WERI-Rb-1 (cell line): ENCODE measurements at regions not wholly inside any gene's neighbourhood (a gene's known extent, or its start where the extent isn't known, plus 50 kb on each side); places are given as distances from the start of the nearest gene placed in this dataset.

Experiments
- DNase-seq: peaks from one replicate; pipeline ENCODE4 v3.0.0-alpha.2; 2020
- H3K27ac ChIP-seq: fragments of 250-450 bp; sonication (Bioruptor Pico); 2 replicates; pipeline ENCODE4 v1.5.1; 2020; ENCODE audit warnings: mild to moderate bottlenecking, moderate library complexity
- H3K27me3 ChIP-seq: fragments of 250-450 bp; sonication (Bioruptor Pico); 2 replicates; pipeline ENCODE4 v1.5.1; 2021; ENCODE audit warnings: mild to moderate bottlenecking, low read depth, moderate library complexity; ENCODE audit not compliant: insufficient read depth, severe bottlenecking
- H3K36me3 ChIP-seq: fragments of 250-450 bp; sonication (Bioruptor Pico); 2 replicates; pipeline ENCODE4 v1.5.1; 2020; ENCODE audit warnings: mild to moderate bottlenecking, moderate library complexity
- H3K4me3 ChIP-seq: 2 replicates; pipeline ENCODE4 v1.5.1; 2011; ENCODE audit warnings: low read depth, mild to moderate bottlenecking, control low read depth, low read length
- H3K9me3 ChIP-seq: fragments of 250-450 bp; sonication (Bioruptor Pico); 2 replicates; pipeline ENCODE4 v1.5.1; 2021; ENCODE audit warnings: mild to moderate bottlenecking, moderate library complexity; ENCODE audit not compliant: severe bottlenecking
- TF ChIP-seq, protein P1 (sequence below): IDR thresholded peaks from 2 replicates; pipeline ENCODE4 v1.5.1; 2011; ENCODE audit warnings: low read depth, mild to moderate bottlenecking, control low read depth, inconsistent platforms, low read length

DNA sequence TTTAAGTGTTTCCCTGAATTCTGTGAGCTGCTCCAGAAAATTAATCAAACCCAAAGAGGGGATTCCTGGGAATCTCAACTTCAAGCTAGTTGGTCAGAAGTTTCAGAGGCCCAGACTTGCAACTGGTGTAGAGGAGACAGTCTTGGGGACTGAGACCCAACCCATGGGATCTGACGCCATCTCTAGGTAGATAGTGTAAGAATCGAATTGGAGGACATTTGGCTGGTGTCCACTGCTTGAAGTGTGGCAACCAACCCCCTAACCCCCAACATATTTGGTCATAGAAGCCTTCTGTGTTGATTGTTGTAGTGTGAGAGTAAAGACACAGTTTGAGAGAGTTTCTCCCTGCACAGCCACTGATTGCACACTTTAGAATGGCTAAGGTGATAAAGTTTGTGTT lies 103.5 kb upstream of the CARMIL1 start:
- no peak for DNase-seq
- Histone ChIP-seq H3K27ac (no peak overlapping the region), H3K9me3 (no peaks in the 10 kb centered on the region), H3K27me3 (no peaks in the 10 kb centered on the region), H3K4me3 (no peak overlapping the region), H3K36me3 (no peaks in the 10 kb centered on the region)
- TF ChIP-seq, protein P1, sequence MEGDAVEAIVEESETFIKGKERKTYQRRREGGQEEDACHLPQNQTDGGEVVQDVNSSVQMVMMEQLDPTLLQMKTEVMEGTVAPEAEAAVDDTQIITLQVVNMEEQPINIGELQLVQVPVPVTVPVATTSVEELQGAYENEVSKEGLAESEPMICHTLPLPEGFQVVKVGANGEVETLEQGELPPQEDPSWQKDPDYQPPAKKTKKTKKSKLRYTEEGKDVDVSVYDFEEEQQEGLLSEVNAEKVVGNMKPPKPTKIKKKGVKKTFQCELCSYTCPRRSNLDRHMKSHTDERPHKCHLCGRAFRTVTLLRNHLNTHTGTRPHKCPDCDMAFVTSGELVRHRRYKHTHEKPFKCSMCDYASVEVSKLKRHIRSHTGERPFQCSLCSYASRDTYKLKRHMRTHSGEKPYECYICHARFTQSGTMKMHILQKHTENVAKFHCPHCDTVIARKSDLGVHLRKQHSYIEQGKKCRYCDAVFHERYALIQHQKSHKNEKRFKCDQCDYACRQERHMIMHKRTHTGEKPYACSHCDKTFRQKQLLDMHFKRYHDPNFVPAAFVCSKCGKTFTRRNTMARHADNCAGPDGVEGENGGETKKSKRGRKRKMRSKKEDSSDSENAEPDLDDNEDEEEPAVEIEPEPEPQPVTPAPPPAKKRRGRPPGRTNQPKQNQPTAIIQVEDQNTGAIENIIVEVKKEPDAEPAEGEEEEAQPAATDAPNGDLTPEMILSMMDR: peak; percentile 29; the same call in 1 of the 2 replicates

DNA sequence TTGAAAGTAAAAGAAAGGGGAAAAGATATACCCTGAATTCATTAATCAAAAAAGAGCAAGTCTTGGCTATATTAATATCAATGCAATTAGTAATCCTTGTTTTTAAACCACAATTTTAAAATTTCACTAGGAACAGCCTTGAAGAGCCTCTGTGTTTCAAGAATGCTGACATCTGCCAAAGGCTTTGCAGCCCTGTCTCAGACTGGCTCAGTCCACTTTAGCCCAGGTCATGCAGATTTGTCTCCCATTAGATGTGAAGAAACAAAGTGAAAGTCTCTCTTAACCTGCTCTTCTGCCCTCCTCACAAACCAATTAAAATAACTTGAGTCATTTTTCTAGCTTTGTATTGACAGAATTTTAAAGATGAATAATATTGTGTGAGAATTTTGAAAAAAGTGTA lies 102.7 kb upstream of the CARMIL1 start:
- Histone ChIP-seq H3K36me3 (no peaks in the 10 kb centered on the region), H3K4me3 (no peak overlapping the region), H3K27me3 (no peaks in the 10 kb centered on the region), H3K27ac (no peak overlapping the region), H3K9me3 (no peaks in the 10 kb centered on the region)
- TF ChIP-seq, protein P1: no peak
- DNase-seq: no peak

DNA sequence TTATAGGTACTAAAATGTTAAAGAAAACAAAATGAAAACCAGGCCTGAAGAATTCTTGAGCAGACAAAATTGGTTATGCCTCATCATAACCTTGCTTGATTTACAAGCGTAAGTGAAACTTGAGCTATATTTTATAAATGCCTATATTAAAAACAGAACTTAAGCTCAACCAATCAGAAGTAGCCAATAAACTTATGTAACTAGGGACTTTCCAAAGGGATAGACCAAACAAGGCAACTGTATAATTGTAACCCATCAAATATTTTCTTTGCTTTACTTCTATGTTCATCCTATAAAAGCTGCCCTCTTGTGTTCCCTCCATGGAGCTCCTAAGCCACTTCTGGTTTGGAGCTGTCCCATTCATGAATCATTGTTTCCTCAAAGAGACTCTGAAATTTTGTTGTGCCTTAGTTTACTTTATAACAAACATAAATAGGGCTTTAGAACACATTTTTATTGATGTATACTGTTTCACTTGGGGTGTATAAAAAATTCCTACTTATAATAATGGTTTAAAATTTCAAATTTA lies 101.6 kb upstream of the CARMIL1 start:
- H3K9me3 ChIP-seq: no peaks in the 10 kb centered on the region
- no peak overlapping the region for H3K4me3 ChIP-seq
- DNase-seq: no peak

DNA sequence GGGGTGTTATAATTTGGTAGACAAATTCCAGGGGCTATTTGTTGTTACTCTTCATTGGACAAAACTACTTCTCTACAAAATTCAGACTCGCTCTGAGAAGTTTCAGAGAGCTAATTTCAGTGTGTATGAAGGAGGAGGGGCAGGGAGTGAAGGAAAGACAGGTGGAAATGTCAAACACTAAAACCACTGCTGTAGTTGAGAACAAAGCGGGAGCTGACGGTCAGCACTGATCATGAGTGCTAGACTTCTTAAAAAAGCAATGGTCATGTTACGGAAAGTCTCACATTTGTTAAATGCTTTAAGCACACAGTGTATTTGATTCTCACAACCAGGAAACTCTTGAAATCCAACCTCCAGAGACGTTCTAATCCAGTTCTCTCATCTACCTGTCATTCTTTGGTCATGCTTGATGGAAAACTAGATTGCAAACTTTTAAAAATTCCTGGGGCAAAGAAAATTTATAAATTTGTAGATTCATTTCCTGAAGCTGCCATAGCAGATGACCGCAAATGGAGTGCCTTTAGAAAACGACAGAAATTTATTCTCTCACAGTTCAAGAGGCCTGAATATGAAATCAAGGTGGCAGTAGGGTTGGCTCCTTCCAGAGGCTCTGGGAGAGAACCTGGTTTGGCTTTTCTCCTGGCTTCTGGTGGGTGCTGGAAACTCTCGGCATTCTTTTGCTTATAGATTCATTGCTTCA lies 100.7 kb upstream of the CARMIL1 start:
- no peak for DNase-seq
- H3K27ac ChIP-seq: no peak overlapping the region

More for the DNA sequence above, 101.6 kb upstream of the CARMIL1 start:
- no peaks in the 10 kb centered on the region for H3K36me3 ChIP-seq
- no peaks in the 10 kb centered on the region for H3K27me3 ChIP-seq
- H3K27ac ChIP-seq: no peak overlapping the region
- TF ChIP-seq, protein P1: no peak

DNA sequence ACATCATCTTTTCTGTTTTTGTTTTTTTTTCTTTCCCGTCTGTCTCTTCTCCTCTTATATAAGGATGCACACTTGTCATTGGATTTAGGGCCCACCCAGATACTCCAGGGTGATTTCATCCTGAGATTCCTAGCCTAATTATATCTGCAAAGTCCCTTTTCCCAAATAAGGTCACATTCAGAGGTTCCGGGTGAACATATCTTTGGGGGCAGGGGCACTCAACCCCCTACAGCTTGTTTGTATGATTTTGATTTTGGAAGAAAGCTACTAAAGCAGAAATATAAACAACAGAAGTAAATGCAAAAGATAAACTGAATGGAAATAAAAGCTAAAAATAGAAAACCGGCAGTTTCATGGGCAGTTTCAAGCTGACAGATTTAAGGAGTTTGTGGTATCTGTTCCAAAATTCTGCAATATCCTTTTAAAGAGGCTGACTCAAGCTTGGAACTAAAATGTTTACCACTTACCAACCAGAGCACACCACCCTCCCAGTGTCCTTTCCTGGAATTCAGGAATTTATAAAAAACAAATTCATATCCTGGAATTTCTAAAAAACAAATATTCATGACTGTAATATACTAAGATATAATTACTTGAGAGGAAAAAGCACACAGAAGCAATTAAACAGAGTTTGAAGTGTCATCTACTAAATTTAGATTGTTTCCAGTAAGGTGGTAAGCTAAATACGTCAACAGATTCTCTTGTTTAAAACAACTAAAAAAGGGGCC lies 100.0 kb upstream of the CARMIL1 start:
- DNase-seq: no peak
- H3K27ac ChIP-seq: no peak overlapping the region
- H3K4me3 ChIP-seq: no peak overlapping the region
- TF ChIP-seq, protein P1: no peak
- H3K27me3 ChIP-seq: no peaks in the 10 kb centered on the region
- H3K36me3 ChIP-seq: no peaks in the 10 kb centered on the region
- H3K9me3 ChIP-seq: no peaks in the 10 kb centered on the region

More for the DNA sequence above, 100.7 kb upstream of the CARMIL1 start:
- Histone ChIP-seq H3K4me3 (no peak overlapping the region), H3K27me3 (no peaks in the 10 kb centered on the region), H3K9me3 (no peaks in the 10 kb centered on the region), H3K36me3 (no peaks in the 10 kb centered on the region)
- TF ChIP-seq, protein P1: no peak
